Astrocyte of the spinal cord (primary cell): ENCODE measurements at regions not wholly inside any gene's neighbourhood (a gene's known extent, or its start where the extent isn't known, plus 50 kb on each side); places are given as distances from the start of the nearest gene placed in this dataset.
A peak's percentile ranks its signal among the peaks of the same experiment; 100 is the strongest.
"Not testable (repeated sequence)": the region's sequence is repeated elsewhere in the genome, so short reads cannot be mapped to it uniquely, and the experiment has no call there.

Source experiments
- DNase-seq: peaks from one replicate; pipeline ENCODE4 v3.0.0; 2011; ENCODE audit warnings: low read depth, low spot score
- H3K4me3 ChIP-seq: 2 replicates; pipeline ENCODE4 v1.5.1; 2011; ENCODE audit warnings: low read depth, mild to moderate bottlenecking, low read length, moderate library complexity
- in situ Hi-C: cut with HindIII; loops from 2 replicates; pipeline ENCODE4 v1.10.0; 2017; ENCODE audit warnings: low sequenced_read_pairs
- TF ChIP-seq, protein P1 (sequence below): IDR thresholded peaks from 2 replicates; pipeline ENCODE4 v1.5.1; 2012; ENCODE audit warnings: low read depth, mild to moderate bottlenecking, low read length, inconsistent platforms

DNA sequence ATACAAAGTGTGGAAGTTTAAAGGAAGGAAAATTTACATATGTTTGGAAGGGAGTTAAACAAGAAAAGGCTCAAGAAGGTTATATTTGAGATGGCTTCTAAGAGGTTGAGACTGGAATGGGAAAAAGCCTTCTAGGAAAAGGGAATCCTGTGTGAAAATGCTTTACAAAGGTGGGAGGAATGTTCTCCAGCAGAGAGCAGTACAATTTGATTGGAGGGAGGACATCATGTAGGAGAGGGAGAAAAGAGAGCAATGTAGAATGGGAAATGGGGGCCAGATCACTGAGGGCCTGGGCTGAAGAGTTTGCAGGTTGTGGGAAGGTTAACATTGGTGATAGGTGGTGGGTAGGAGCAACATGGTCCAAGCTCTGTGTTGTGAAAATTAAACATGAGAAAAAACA is 366.9 kb downstream of the XPNPEP1 start:
- DNase-seq = no peak
- no peak overlapping the region for H3K4me3 ChIP-seq
- in situ Hi-C loops = no loop called here
- TF ChIP-seq, protein P1, sequence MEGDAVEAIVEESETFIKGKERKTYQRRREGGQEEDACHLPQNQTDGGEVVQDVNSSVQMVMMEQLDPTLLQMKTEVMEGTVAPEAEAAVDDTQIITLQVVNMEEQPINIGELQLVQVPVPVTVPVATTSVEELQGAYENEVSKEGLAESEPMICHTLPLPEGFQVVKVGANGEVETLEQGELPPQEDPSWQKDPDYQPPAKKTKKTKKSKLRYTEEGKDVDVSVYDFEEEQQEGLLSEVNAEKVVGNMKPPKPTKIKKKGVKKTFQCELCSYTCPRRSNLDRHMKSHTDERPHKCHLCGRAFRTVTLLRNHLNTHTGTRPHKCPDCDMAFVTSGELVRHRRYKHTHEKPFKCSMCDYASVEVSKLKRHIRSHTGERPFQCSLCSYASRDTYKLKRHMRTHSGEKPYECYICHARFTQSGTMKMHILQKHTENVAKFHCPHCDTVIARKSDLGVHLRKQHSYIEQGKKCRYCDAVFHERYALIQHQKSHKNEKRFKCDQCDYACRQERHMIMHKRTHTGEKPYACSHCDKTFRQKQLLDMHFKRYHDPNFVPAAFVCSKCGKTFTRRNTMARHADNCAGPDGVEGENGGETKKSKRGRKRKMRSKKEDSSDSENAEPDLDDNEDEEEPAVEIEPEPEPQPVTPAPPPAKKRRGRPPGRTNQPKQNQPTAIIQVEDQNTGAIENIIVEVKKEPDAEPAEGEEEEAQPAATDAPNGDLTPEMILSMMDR = no peak

DNA sequence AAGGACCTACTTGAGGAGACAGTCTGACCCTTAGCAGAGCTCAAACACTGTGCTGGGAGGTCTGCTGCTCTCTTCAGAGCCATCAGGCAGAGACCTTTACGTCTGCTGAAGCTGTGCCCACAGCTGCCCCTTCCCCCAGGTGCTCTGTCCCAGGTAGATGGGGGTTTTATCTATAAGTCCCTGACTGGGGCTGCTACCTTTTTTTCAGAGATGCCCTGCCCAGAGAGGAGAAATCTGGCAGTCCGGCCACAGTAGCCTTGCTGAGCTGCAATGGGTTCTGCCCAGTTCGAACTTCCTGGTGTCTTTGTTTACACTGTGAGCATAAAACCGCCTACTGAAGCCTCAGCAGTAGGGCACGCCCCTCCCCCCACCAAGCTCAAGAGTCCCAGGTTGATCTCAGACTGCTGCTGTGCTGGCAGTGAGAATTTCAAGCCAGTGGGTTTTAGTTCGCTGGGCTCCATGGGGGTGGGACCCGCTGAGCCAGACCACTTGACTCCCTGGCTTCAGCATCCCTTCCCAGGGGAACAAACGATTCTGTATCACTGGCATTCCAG is 381.2 kb downstream of the XPNPEP1 start:
- DNase-seq, in situ Hi-C loops, H3K4me3 ChIP-seq: not testable (repeated sequence)

DNA sequence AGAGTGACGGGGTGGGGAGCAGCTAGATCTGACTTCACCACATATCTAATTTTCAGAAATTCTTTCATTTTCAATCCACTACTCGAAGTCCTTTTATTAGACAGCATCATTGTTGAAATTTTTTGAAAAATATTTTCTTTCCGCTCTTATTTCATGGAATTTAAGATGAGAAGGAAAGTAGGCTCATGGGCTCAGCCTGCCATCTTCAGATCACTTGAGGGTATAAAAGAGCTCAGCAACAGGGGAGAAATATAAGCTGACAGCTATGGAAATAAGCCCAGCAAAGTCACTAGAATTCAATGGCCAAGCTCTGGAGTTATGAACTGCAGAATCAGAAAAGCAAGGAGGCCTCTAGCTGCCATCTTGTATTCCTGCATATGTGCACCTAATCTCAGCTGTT is 389.1 kb downstream of the XPNPEP1 start:
- TF ChIP-seq, protein P1 = no peak
- in situ Hi-C loops = no loop called here
- DNase-seq = no peak
- H3K4me3 ChIP-seq = no peak overlapping the region

DNA sequence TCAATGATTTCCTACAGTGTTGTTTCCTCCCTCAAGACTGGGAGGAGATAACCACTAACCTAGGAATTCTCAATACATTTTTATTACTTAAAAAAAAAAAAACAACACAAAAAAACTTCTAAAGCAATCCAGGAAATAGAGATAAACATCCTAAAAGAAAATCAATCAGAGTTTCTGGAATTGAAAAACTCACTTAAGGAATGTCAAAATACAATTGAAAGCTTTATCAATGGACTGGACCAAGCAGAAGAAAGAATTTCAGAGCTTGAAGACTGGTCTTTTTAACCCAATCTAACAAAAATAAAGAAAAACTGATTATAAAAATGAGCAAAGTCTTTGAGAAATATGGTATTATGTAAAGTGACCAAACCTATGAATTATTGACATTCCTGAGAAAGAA is 394.1 kb downstream of the XPNPEP1 start:
- TF ChIP-seq, protein P1 = no peak
- DNase-seq = no peak
- in situ Hi-C loops = no loop called here
- no peak overlapping the region for H3K4me3 ChIP-seq

DNA sequence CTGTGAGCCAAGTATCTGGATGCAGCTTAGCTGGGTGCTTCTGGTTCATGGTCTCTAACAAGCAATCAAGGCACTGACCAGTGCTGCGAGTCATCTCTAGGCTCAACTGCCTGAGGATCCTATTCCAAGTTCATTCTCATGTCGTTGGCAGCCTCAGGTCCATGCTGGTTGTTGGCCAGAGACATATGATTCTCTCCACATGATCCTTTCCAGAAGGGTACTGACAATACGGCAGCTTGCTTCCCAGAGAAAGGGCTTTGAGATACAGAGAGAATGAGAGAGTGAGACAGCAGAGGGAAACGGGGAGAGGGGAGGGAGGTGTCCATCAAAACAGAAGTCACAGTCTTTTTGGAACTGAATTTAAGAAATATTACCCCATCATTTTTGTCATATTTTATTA is 405.6 kb downstream of the XPNPEP1 start:
- TF ChIP-seq, protein P1 = no peak
- in situ Hi-C loops = no loop called here
- no peak overlapping the region for H3K4me3 ChIP-seq

DNA sequence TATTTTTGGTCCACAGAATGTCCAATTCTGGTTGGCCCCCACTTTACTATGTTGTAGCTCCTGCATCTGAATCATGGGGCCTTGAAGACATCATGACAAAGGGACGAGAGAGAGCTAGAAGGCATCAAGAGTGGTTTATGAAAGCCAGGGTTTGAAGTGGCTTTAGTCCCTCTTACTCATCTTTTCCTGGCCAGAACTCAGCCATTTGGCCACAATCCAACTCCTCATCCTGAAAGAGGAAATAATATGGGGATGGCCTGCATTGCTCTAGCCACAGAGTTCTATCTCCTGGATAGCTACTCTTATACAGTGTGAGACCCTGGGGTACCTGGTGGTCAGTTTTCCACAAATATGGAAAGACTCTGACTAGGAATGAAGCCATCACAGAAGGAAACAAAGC is 418.9 kb downstream of the XPNPEP1 start:
- DNase-seq = peak; percentile 9

More for the DNA sequence above, 405.6 kb downstream of the XPNPEP1 start:
- DNase-seq = no peak

DNA sequence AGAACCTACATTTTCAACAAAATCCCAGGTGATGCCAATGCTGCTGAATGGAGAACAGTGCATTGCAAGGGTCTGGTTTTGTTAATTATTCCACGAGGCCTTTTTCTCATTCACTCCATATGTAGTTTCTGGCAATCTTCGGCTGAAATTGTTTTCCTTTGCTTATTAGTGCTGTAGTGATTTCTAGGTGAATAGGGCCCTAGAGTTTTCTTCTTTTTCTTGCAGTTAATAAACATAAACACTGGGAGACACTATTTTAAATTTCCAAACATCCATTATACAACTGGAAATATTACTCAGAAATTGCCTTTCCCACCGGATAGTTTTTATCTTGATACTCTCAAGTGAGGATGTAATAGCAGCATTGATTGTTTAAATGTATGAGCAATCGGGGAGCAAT is 435.6 kb downstream of the XPNPEP1 start:
- DNase-seq = no peak
- in situ Hi-C loops = no loop called here
- H3K4me3 ChIP-seq = no peak overlapping the region
- TF ChIP-seq, protein P1 = no peak

More for the DNA sequence above, 418.9 kb downstream of the XPNPEP1 start:
- in situ Hi-C loops = no loop called here
- TF ChIP-seq, protein P1 = no peak
- H3K4me3 ChIP-seq = no peak overlapping the region
